B cell (primary cell): ENCODE measurements at regions not wholly inside any gene's neighbourhood (a gene's known extent, or its start where the extent isn't known, plus 50 kb on each side); places are given as distances from the start of the nearest gene placed in this dataset.

ENCODE experiments used
- ATAC-seq: fragments of 200-7000 bp; cut with Tn5 transposase; one replicate; pipeline ENCODE4 v1.10.0; 2021; ENCODE audit warnings: low read depth, mild to moderate bottlenecking, moderate number of reproducible peaks, moderate library complexity
- CTCF ChIA-PET: fragments of 350-600 bp; sonication (Branson Sonifier 250); formaldehyde crosslinking; loops from one replicate; lab custom pipeline; 2021; ENCODE audit warnings: antibody characterized with exemption, inconsistent platforms; lab: Charles Lee
- POLR2A ChIA-PET: fragments of 350-600 bp; sonication (Branson Sonifier 250); formaldehyde crosslinking; loops from one replicate; lab custom pipeline; 2021; ENCODE audit warnings: antibody characterized with exemption; lab: Charles Lee
- DNase-seq: peaks from one replicate; pipeline ENCODE4 v3.0.0; 2013
- H2AFZ ChIP-seq: 2 replicates; pipeline ENCODE4 v1.6.1; 2012; ENCODE audit warnings: mild to moderate bottlenecking, low read depth, low read length; ENCODE audit not compliant: insufficient read depth, poor library complexity, severe bottlenecking
- H3K27ac ChIP-seq, 2 donors: 1 replicate in 1 of 2; 2 replicates in 1 of 2; pipeline ENCODE4 v1.5.1; 2012 to 2013; ENCODE audit warnings: low read length in 2 of 2, mild to moderate bottlenecking in 2 of 2, moderate library complexity in 1 of 2
- H3K27me3 ChIP-seq, 4 experiments: fragments of 200-600 bp in 1 of 4; sonication (generic) in 1 of 4; replicated peaks in 1 of 4; 1 replicate in 2 of 4; 2 replicates in 2 of 4; pipeline versions ENCODE4 v1.6.1 to v1.7.0; 2013 to 2016; ENCODE audit warnings: low read length in 3 of 4, mild to moderate bottlenecking in 2 of 4, mixed read lengths in 1 of 4, moderate library complexity in 1 of 4; ENCODE audit not compliant: insufficient read depth in 4 of 4, control insufficient read depth in 3 of 4; ENCODE audit errors: control extremely low read depth in 1 of 4
- H3K36me3 ChIP-seq, 2 experiments: replicated peaks in 1 of 2; 1 replicate in 1 of 2; 2 replicates in 1 of 2; pipeline versions ENCODE4 v1.6.1 to v1.7.1; 2013; ENCODE audit warnings: low read length in 1 of 2; ENCODE audit not compliant: insufficient read depth in 2 of 2, control insufficient read depth in 1 of 2; ENCODE audit errors: control extremely low read depth in 1 of 2, extremely low read depth in 1 of 2
- H3K4me1 ChIP-seq, 2 donors: fragments of 200-600 bp in 1 of 2; sonication (generic) in 1 of 2; 1 replicate in 1 of 2; 2 replicates in 1 of 2; pipeline versions ENCODE4 v1.5.1 to v1.6.1; 2013 to 2017; ENCODE audit warnings: low read length in 2 of 2; ENCODE audit not compliant: control insufficient read depth in 2 of 2, insufficient read depth in 2 of 2
- H3K4me2 ChIP-seq: replicated peaks from 2 replicates; pipeline ENCODE3; 2012; ENCODE audit warnings: mild to moderate bottlenecking, low read depth, low read length; ENCODE audit not compliant: poor library complexity, severe bottlenecking
- H3K4me3 ChIP-seq, 5 experiments: fragments of 200-600 bp in 1 of 5; sonication (generic) in 1 of 5; 1 replicate in 3 of 5; 2 replicates in 2 of 5; pipeline versions ENCODE4 v1.5.1 to v1.7.0; 2011 to 2016; ENCODE audit warnings: low read length in 4 of 5, mild to moderate bottlenecking in 4 of 5, low read depth in 2 of 5, control low read depth in 1 of 5, moderate library complexity in 1 of 5; ENCODE audit not compliant: insufficient read depth in 1 of 5; ENCODE audit errors: control extremely low read depth in 1 of 5, extremely low read depth in 1 of 5
- H3K79me2 ChIP-seq: fragments of 200-600 bp; sonication (generic); one replicate; pipeline ENCODE4 v1.6.0; 2016; ENCODE audit warnings: low read length; ENCODE audit not compliant: control insufficient read depth, insufficient read depth
- H3K9ac ChIP-seq: fragments of 200-600 bp; sonication (generic); 2 replicates; pipeline ENCODE4 v1.6.1; 2017; ENCODE audit warnings: mild to moderate bottlenecking, low read length, moderate library complexity
- H3K9me3 ChIP-seq, 3 donors: one replicate each; pipeline versions ENCODE4 v1.6.1 to v1.7.1; 2013; ENCODE audit warnings: low read length in 2 of 3; ENCODE audit not compliant: control insufficient read depth in 2 of 3, insufficient read depth in 1 of 3; ENCODE audit errors: control extremely low read depth in 1 of 3
- H4K20me1 ChIP-seq: 2 replicates; pipeline ENCODE4 v1.6.0; 2012; ENCODE audit warnings: mild to moderate bottlenecking, low read length; ENCODE audit not compliant: insufficient read depth, control insufficient read depth, poor library complexity, severe bottlenecking
- H3K27ac Mint-ChIP-seq: one replicate; pipeline ENCODE4 v1.8.0; 2021; ENCODE audit warnings: mixed read lengths
- H3K27me3 Mint-ChIP-seq: one replicate; pipeline ENCODE4 v1.8.0; 2021; ENCODE audit warnings: mixed read lengths
- H3K4me1 Mint-ChIP-seq: one replicate; pipeline ENCODE4 v1.8.0; 2021; ENCODE audit warnings: mixed read lengths
- H3K4me3 Mint-ChIP-seq: one replicate; pipeline ENCODE4 v1.8.0; 2021; ENCODE audit warnings: mixed read lengths
- H3K9me3 Mint-ChIP-seq: one replicate; pipeline ENCODE4 v1.8.0; 2022; ENCODE audit warnings: mixed read lengths; ENCODE audit not compliant: insufficient read depth
- CTCF ChIP-seq: fragments of 200-600 bp; IDR thresholded peaks from one replicate; pipeline ENCODE4 v1.8.0; 2022; ENCODE audit warnings: antibody characterized with exemption, mild to moderate bottlenecking
- EZH2 ChIP-seq: IDR thresholded peaks from 2 replicates; pipeline ENCODE4 v1.6.1; 2012; ENCODE audit warnings: borderline replicate concordance, low read depth, mild to moderate bottlenecking, moderate library complexity, low read length; ENCODE audit not compliant: insufficient read depth, poor library complexity, severe bottlenecking
- WGBS: methylation state at CpG from one replicate; pipeline ENCODE4 v1.1.5; 2013; ENCODE audit warnings: missing lambda C conversion rate; ENCODE audit not compliant: insufficient coverage; 5-methylcytosine and 5-hydroxymethylcytosine counted together
- intact Hi-C: fragments of 100-400 bp; cut with micrococcal nuclease; formaldehyde crosslinking; loops from one replicate; pipeline ENCODE4 v1.10.0; 2022

GRCh38 chr2:138355244-138355643, 146.3 kb upstream of the SPOPL start:
- POLR2A ChIA-PET, result no interaction called here

DNA sequence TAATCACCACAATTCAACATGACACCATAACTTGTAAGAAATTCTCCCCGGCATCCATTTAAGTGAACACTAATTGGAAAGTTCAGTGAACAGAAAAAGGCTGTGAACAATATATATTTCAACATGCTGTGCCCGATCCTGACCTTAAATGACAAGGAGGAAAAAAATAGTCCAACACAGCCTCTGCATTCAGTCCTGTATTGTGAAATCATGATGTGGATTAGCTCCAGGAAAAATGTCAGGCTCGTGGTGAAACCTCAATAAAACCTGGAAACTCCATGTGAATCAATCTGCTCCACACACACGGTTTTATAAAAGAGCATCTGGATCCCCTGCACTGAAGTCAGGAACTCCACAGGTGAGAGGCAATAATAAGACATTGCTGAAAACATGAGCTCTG, 145.4 kb upstream of the SPOPL start:
- Mint-ChIP-seq H3K9me3 (no peaks in the 10 kb centered on the region), H3K4me3 (no peak overlapping the region), H3K4me1 (no peaks in the 10 kb centered on the region), H3K27ac (no peak overlapping the region), H3K27me3 (peaks cover 3% of the 10 kb centered on the region)
- Histone ChIP-seq H4K20me1 (no peaks in the 10 kb centered on the region), H3K79me2 (no peaks in the 10 kb centered on the region), H3K9ac (no peak overlapping the region), H3K36me3 (no peaks in the 10 kb centered on the region), H2AFZ (no peak overlapping the region), H3K4me1 (no peaks in the 10 kb centered on the region), H3K9me3 (no peaks in the 10 kb centered on the region), H3K4me3 (no peak overlapping the region), H3K27ac (no peak overlapping the region), H3K4me2 (no peak overlapping the region), H3K27me3 (no peaks in the 10 kb centered on the region)
- no peak for ATAC-seq
- POLR2A ChIA-PET, result no interaction called here
- intact Hi-C loops, result no loop called here
- no peak for DNase-seq
- WGBS, result no CpG with 5 or more reads among the region's 4 CpGs
- TF ChIP-seq EZH2 (no peak), CTCF (no peak)
- CTCF ChIA-PET, result no interaction called here

More at GRCh38 chr2:138355244-138355643, 146.3 kb upstream of the SPOPL start:
- no peaks in the 10 kb centered on the region for H3K4me1 Mint-ChIP-seq
- H3K4me3 Mint-ChIP-seq, result no peak overlapping the region
- no peaks in the 10 kb centered on the region for H3K79me2 ChIP-seq
- H3K27ac Mint-ChIP-seq, result no peak overlapping the region
- H3K36me3 ChIP-seq, result no peaks in the 10 kb centered on the region
- H3K27me3 ChIP-seq, result no peaks in the 10 kb centered on the region
- H4K20me1 ChIP-seq, result no peaks in the 10 kb centered on the region
- no peak overlapping the region for H3K4me3 ChIP-seq
- CTCF ChIA-PET, result no interaction called here
- H3K27ac ChIP-seq, result no peak overlapping the region
- no peaks in the 10 kb centered on the region for H3K9me3 ChIP-seq
- no CpG with 5 or more reads among the region's 2 CpGs for WGBS
- DNase-seq (no peak), ATAC-seq (no peak)
- TF ChIP-seq EZH2, result no peak
- no peak for TF ChIP-seq CTCF
- H3K27me3 Mint-ChIP-seq, result peaks cover 3% of the 10 kb centered on the region
- intact Hi-C loops, result no loop called here
- no peaks in the 10 kb centered on the region for H3K9me3 Mint-ChIP-seq
- no peak overlapping the region for H2AFZ ChIP-seq
- no peaks in the 10 kb centered on the region for H3K4me1 ChIP-seq
- H3K4me2 ChIP-seq, result no peak overlapping the region
- no peak overlapping the region for H3K9ac ChIP-seq
